ENCODE measurements at regions not wholly inside any gene's neighbourhood (a gene's known extent, or its start where the extent isn't known, plus 50 kb on each side); places are given as distances from the start of the nearest gene placed in this dataset.

DNA sequence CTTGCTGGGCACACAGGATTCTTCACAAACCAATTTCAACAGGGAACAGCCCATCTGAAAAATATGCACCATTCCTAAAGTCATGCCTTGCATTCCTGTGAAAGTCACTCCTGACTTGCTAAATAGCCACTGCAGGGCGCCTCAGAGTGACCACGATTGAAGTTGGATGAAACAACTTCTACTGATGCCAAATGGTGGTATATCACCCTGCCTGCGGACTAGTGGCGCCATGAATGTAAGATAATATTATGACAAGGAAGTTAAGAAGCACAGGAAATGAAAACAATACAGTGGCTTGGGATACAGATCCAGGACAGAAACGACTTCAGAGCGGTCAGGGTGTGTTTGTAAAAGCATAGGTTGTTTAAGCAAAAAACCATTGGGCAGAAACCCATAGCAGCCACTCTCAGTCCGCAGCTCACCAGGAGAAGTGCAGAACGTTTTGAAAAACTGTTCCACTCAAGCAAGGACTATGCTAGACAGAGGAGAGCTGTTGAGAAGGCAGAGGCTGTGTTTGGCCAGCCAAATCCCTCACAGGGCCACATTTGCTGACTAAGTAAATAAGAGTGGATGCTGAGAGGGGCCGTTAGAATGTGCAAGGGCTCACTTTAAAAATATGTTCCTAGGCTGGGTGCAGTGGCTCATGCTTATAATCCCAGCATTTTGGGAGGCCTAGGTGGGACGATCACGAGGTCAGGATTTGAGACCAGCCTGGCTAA is 250.4 kb downstream of the PTTG2 start:
- H3K27me3 ChIP-seq: no peaks in the 10 kb centered on the region
- H3K4me3 ChIP-seq: no peak overlapping the region
- H3K27ac ChIP-seq: peak overlapping the region in 3 of 4 donors; percentile 10 to 52 (median 51)
- H3K36me3 ChIP-seq: no peaks in the 10 kb centered on the region
- H3K9me3 ChIP-seq: no peaks in the 10 kb centered on the region
- H3K4me1 ChIP-seq: peaks cover 0 to 17% (median 2%) of the 10 kb centered on the region in 4 donors
- 71 to 76% methylated on average over 3 to 11 of the region's 11 CpGs for WGBS, 2 donors (ENCODE audit: low coverage in 1 of 2)
- TF ChIP-seq POLR2AphosphoS5 (IDR thresholded peaks at IDR 0.05) (no peak), EP300 (IDR thresholded peaks at IDR 0.05; ENCODE audit: low read depth) (no peak), POLR2A (IDR thresholded peaks at IDR 0.05) (no peak)
- TF ChIP-seq, protein P1, sequence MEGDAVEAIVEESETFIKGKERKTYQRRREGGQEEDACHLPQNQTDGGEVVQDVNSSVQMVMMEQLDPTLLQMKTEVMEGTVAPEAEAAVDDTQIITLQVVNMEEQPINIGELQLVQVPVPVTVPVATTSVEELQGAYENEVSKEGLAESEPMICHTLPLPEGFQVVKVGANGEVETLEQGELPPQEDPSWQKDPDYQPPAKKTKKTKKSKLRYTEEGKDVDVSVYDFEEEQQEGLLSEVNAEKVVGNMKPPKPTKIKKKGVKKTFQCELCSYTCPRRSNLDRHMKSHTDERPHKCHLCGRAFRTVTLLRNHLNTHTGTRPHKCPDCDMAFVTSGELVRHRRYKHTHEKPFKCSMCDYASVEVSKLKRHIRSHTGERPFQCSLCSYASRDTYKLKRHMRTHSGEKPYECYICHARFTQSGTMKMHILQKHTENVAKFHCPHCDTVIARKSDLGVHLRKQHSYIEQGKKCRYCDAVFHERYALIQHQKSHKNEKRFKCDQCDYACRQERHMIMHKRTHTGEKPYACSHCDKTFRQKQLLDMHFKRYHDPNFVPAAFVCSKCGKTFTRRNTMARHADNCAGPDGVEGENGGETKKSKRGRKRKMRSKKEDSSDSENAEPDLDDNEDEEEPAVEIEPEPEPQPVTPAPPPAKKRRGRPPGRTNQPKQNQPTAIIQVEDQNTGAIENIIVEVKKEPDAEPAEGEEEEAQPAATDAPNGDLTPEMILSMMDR (IDR thresholded peaks at IDR 0.05): no peak
- DNase-seq: no peak
- in situ Hi-C loops (cut with MboI; ENCODE audit: low pct_ligation_motif_present in 1 of 4, low pct_unique_long_range_greater_than_20kb in 1 of 4, low sequenced_read_pairs in 3 of 4) (no loop called here), intact Hi-C loops (cut with DNase I; ENCODE audit: low total_unique reads) (no loop called here)

GRCh38 chr4:38211885-38212284 is 251.7 kb downstream of the PTTG2 start:
- Histone ChIP-seq H3K27ac (peak overlapping the region; percentile 10 to 52 (median 30)), H3K36me3 (no peaks in the 10 kb centered on the region), H3K9me3 (no peaks in the 10 kb centered on the region), H3K4me3 (no peak overlapping the region), H3K4me1 (peaks cover 0 to 17% (median 2%) of the 10 kb centered on the region in 4 donors), H3K27me3 (no peaks in the 10 kb centered on the region)
- DNase-seq: no peak
- in situ Hi-C loops (cut with MboI; ENCODE audit: low pct_ligation_motif_present in 1 of 4, low pct_unique_long_range_greater_than_20kb in 1 of 4, low sequenced_read_pairs in 3 of 4): no loop called here
- intact Hi-C loops (cut with DNase I; ENCODE audit: low total_unique reads): no loop called here
- WGBS, 2 donors (ENCODE audit: low coverage in 1 of 2): 43 to 63% methylated on average over 2 of the region's 2 CpGs
- no peak for TF ChIP-seq POLR2AphosphoS5 (IDR thresholded peaks at IDR 0.05)

- Histone ChIP-seq H3K4me3 (no peak overlapping the region), H3K27me3 (no peaks in the 10 kb centered on the region), H3K36me3 (no peaks in the 10 kb centered on the region), H3K9me3 (no peaks in the 10 kb centered on the region), H3K27ac (no peak overlapping the region), H3K4me1 (peaks cover 0 to 17% (median 2%) of the 10 kb centered on the region in 4 donors)
- TF ChIP-seq, protein P1 (IDR thresholded peaks at IDR 0.05): no peak
- TF ChIP-seq EP300 (IDR thresholded peaks at IDR 0.05; ENCODE audit: low read depth) (no peak), POLR2AphosphoS5 (IDR thresholded peaks at IDR 0.05) (no peak), POLR2A (IDR thresholded peaks at IDR 0.05) (no peak)
- in situ Hi-C loops (cut with MboI; ENCODE audit: low pct_ligation_motif_present in 1 of 4, low pct_unique_long_range_greater_than_20kb in 1 of 4, low sequenced_read_pairs in 3 of 4): no loop called here
- 94 to 97% methylated on average over 2 of the region's 2 CpGs for WGBS, 2 donors (ENCODE audit: low coverage in 1 of 2)
- intact Hi-C loops (cut with DNase I; ENCODE audit: low total_unique reads): no loop called here
- no peak for DNase-seq
These were observed 253.0 kb downstream of the PTTG2 start for GRCh38 chr4:38213083-38213805.

- TF ChIP-seq EP300 (IDR thresholded peaks at IDR 0.05; ENCODE audit: low read depth) (no peak), POLR2A (IDR thresholded peaks at IDR 0.05) (no peak), POLR2AphosphoS5 (IDR thresholded peaks at IDR 0.05) (no peak)
- TF ChIP-seq, protein P1 (IDR thresholded peaks at IDR 0.05): no peak
- Histone ChIP-seq H3K9me3 (no peaks in the 10 kb centered on the region), H3K4me1 (peaks cover 11 to 24% (median 24%) of the 10 kb centered on the region in 4 donors), H3K4me3 (no peak overlapping the region), H3K27me3 (no peaks in the 10 kb centered on the region), H3K36me3 (no peaks in the 10 kb centered on the region), H3K27ac (peak overlapping the region; percentile 64 to 77 (median 72))
- 17 to 55% methylated on average over 1 to 2 of the region's 2 CpGs for WGBS, 2 donors (ENCODE audit: low coverage in 1 of 2)
- intact Hi-C loops (cut with DNase I; ENCODE audit: low total_unique reads): no loop called here
- no peak for DNase-seq
- in situ Hi-C loops (cut with MboI; ENCODE audit: low pct_ligation_motif_present in 1 of 4, low pct_unique_long_range_greater_than_20kb in 1 of 4, low sequenced_read_pairs in 3 of 4): no loop called here
These were observed 262.7 kb downstream of the PTTG2 start for GRCh38 chr4:38222892-38223291.
